Keratinocyte (primary cell): ENCODE measurements at regions not wholly inside any gene's neighbourhood (a gene's known extent, or its start where the extent isn't known, plus 50 kb on each side); places are given as distances from the start of the nearest gene placed in this dataset.

Source experiments
- DNase-seq: peaks from one replicate; pipeline ENCODE4 v3.0.0-alpha.2; 2011; ENCODE audit warnings: low read depth, missing footprints, low spot score
- FAIRE-seq: peaks from 2 replicates; lab custom pipeline; 2011; peaks lifted over from hg19 to GRCh38; lab: Jason Lieb, UNC
- H2AFZ ChIP-seq: 2 replicates; pipeline ENCODE4 v1.6.0; 2012; ENCODE audit warnings: low read length, control low read depth, inconsistent platforms; ENCODE audit not compliant: control insufficient read depth
- H3K27ac ChIP-seq: 2 replicates; pipeline ENCODE4 v1.5.1; 2011; ENCODE audit warnings: low read length; ENCODE audit not compliant: control insufficient read depth, insufficient read depth
- H3K27me3 ChIP-seq: 3 replicates; pipeline ENCODE4 v1.6.0; 2011; ENCODE audit warnings: low read length; ENCODE audit not compliant: control insufficient read depth, insufficient read depth; ENCODE audit errors: extremely low read depth
- H3K36me3 ChIP-seq, 2 experiments: 2 replicates in 1 of 2; 3 replicates in 1 of 2; pipeline ENCODE4 v1.5.1; 2011; ENCODE audit warnings: low read length in 2 of 2, mild to moderate bottlenecking in 1 of 2; ENCODE audit not compliant: control insufficient read depth in 2 of 2, insufficient read depth in 2 of 2; ENCODE audit errors: extremely low read depth in 1 of 2
- H3K4me1 ChIP-seq: 3 replicates; pipeline ENCODE4 v1.5.1; 2011; ENCODE audit warnings: low read length; ENCODE audit not compliant: control insufficient read depth, insufficient read depth; ENCODE audit errors: extremely low read depth
- H3K4me2 ChIP-seq: 3 replicates; pipeline ENCODE4 v1.6.0; 2011; ENCODE audit warnings: low read depth, low read length; ENCODE audit not compliant: control insufficient read depth, insufficient read depth; ENCODE audit errors: extremely low read depth
- H3K4me3 ChIP-seq, 3 experiments: fragments of 200-600 bp in 1 of 3; sonication (generic) in 1 of 3; 2 replicates in 2 of 3; 3 replicates in 1 of 3; pipeline ENCODE4 v1.5.1; 2011 to 2016; ENCODE audit warnings: low read length in 3 of 3, mild to moderate bottlenecking in 3 of 3, control low read depth in 2 of 3, inconsistent platforms in 1 of 3, low read depth in 1 of 3, mixed read lengths in 1 of 3, mixed run types in 1 of 3, moderate library complexity in 1 of 3; ENCODE audit not compliant: control insufficient read depth in 2 of 3, insufficient read depth in 2 of 3; ENCODE audit errors: extremely low read depth in 1 of 3
- H3K79me2 ChIP-seq: 2 replicates; pipeline ENCODE4 v1.6.0; 2012; ENCODE audit warnings: low read length; ENCODE audit not compliant: control insufficient read depth, insufficient read depth
- H3K9ac ChIP-seq: 3 replicates; pipeline ENCODE4 v1.6.0; 2011; ENCODE audit warnings: low read length; ENCODE audit not compliant: control insufficient read depth, insufficient read depth; ENCODE audit errors: extremely low read depth
- H3K9me1 ChIP-seq: 3 replicates; pipeline ENCODE4 v1.6.0; 2011; ENCODE audit warnings: low read length; ENCODE audit not compliant: control insufficient read depth, insufficient read depth; ENCODE audit errors: extremely low read depth
- H3K9me3 ChIP-seq: 2 replicates; pipeline ENCODE4 v1.5.1; 2012; ENCODE audit warnings: low read depth, low read length; ENCODE audit not compliant: control insufficient read depth
- H4K20me1 ChIP-seq: 3 replicates; pipeline ENCODE4 v1.6.0; 2011; ENCODE audit warnings: low read length; ENCODE audit not compliant: control insufficient read depth, insufficient read depth; ENCODE audit errors: extremely low read depth
- CTCF ChIP-seq, 3 experiments: IDR thresholded peaks in 1 of 3; conservative IDR thresholded peaks in 1 of 3; optimal IDR thresholded peaks in 1 of 3; 2 replicates in 2 of 3; 3 replicates in 1 of 3; pipeline versions ENCODE3 to v1.5.1; 2011; ENCODE audit warnings: low read length in 3 of 3, mild to moderate bottlenecking in 3 of 3, moderate library complexity in 2 of 3, control low read depth in 1 of 3, inconsistent platforms in 1 of 3; ENCODE audit not compliant: insufficient read depth in 2 of 3; ENCODE audit errors: extremely low read depth in 1 of 3
- EZH2 ChIP-seq: IDR thresholded peaks from one replicate; pipeline ENCODE4 v1.6.1; 2012; ENCODE audit warnings: inconsistent platforms, mild to moderate bottlenecking, low read length, moderate library complexity
- dilution Hi-C: fragments of 300-500 bp; cut with MboI; formaldehyde crosslinking; loops from one replicate; pipeline ENCODE4 v1.7.0; 2020; ENCODE audit warnings: low sequenced_read_pairs; ENCODE audit not compliant: extremely low pct_ligation_motif_present

- FAIRE-seq (no peak), DNase-seq (no peak)
- Histone ChIP-seq H3K9me1 (no peaks in the 10 kb centered on the region), H3K4me2 (no peak overlapping the region), H3K27ac (no peak overlapping the region), H3K9me3 (no peaks in the 10 kb centered on the region), H2AFZ (no peak overlapping the region), H3K27me3 (no peaks in the 10 kb centered on the region), H4K20me1 (no peaks in the 10 kb centered on the region), H3K79me2 (no peaks in the 10 kb centered on the region), H3K36me3 (no peaks in the 10 kb centered on the region), H3K4me1 (no peaks in the 10 kb centered on the region), H3K9ac (no peak overlapping the region), H3K4me3 (no peak overlapping the region)
- dilution Hi-C loops, result no loop called here
- TF ChIP-seq CTCF (optimal IDR thresholded peaks at IDR 0.05 in 1 of 3, IDR thresholded peaks at IDR 0.05 in 1 of 3, conservative IDR thresholded peaks at IDR 0.05 in 1 of 3; ENCODE audit: extremely low read depth in 1 of 3, insufficient read depth in 2 of 3, low read length in 3 of 3), result no peak
- no peak for TF ChIP-seq EZH2
These were observed 1217.5 kb downstream of the AACS start for GRCh38 chr12:126282691-126283090.

GRCh38 chr12:126286203-126286602 lies 1221.0 kb downstream of the AACS start:
- Histone ChIP-seq H3K4me3 (no peak overlapping the region), H3K79me2 (no peaks in the 10 kb centered on the region), H4K20me1 (no peaks in the 10 kb centered on the region), H3K9ac (no peak overlapping the region), H3K27me3 (no peaks in the 10 kb centered on the region), H3K4me2 (no peak overlapping the region), H3K9me3 (no peaks in the 10 kb centered on the region), H3K4me1 (no peaks in the 10 kb centered on the region), H3K36me3 (no peaks in the 10 kb centered on the region), H3K9me1 (no peaks in the 10 kb centered on the region), H3K27ac (no peak overlapping the region), H2AFZ (no peak overlapping the region)
- dilution Hi-C loops, result no loop called here
- FAIRE-seq (no peak), DNase-seq (no peak)
- TF ChIP-seq CTCF (optimal IDR thresholded peaks at IDR 0.05 in 1 of 3, IDR thresholded peaks at IDR 0.05 in 1 of 3, conservative IDR thresholded peaks at IDR 0.05 in 1 of 3; ENCODE audit: extremely low read depth in 1 of 3, insufficient read depth in 2 of 3, low read length in 3 of 3), result no peak
- TF ChIP-seq EZH2, result no peak
